Nephron progenitor cell (in vitro differentiated cells): ENCODE measurements at regions not wholly inside any gene's neighbourhood (a gene's known extent, or its start where the extent isn't known, plus 50 kb on each side); places are given as distances from the start of the nearest gene placed in this dataset.

Experiments
- DNase-seq: peaks from one replicate; pipeline ENCODE4 v3.0.0; 2021
- H3K27ac Mint-ChIP-seq: 2 replicates; pipeline ENCODE4 v1.8.0; 2021; ENCODE audit warnings: mild to moderate bottlenecking, moderate library complexity, mixed read lengths
- H3K27me3 Mint-ChIP-seq: 2 replicates; pipeline ENCODE4 v1.8.0; 2021; ENCODE audit warnings: mild to moderate bottlenecking, low read depth, mixed read lengths; ENCODE audit not compliant: poor library complexity
- H3K36me3 Mint-ChIP-seq: 2 replicates; pipeline ENCODE4 v1.8.0; 2021; ENCODE audit warnings: low read depth, mixed read lengths
- H3K4me1 Mint-ChIP-seq: 2 replicates; pipeline ENCODE4 v1.8.0; 2021; ENCODE audit warnings: mixed read lengths
- H3K4me3 Mint-ChIP-seq: 2 replicates; pipeline ENCODE4 v1.8.0; 2021; ENCODE audit warnings: mild to moderate bottlenecking, moderate library complexity, mixed read lengths
- H3K9me3 Mint-ChIP-seq: 2 replicates; pipeline ENCODE4 v1.8.0; 2021; ENCODE audit warnings: mild to moderate bottlenecking, moderate library complexity, mixed read lengths
- TF ChIP-seq, protein P1 (sequence below): fragments of 200-600 bp; sonication (generic); IDR thresholded peaks from 2 replicates; pipeline ENCODE4 v1.5.0; 2021; ENCODE audit warnings: antibody characterized with exemption

DNA sequence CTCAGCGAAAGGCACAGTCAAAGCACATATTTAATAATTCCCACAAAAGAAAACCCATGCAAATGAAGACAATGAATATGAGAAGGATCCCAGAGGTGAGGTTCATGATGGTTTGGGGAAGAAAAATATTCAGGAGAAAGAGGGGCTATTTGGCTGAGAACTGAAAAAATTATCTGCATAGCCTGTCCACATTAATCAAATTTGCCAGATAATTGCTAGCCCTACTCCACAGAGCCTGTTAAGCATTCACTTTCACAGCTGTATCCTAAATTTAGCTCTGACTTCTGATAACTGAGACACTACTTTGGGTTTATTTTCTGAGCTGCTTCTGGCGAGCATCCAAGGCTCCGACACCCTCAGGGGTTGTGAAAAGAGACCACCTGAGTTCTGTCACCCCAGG is 176.2 kb downstream of the HERPUD2 start:
- Mint-ChIP-seq H3K27me3 (peaks cover 60% of the 10 kb centered on the region), H3K9me3 (no peaks in the 10 kb centered on the region), H3K4me3 (no peak overlapping the region), H3K4me1 (no peaks in the 10 kb centered on the region), H3K27ac (no peak overlapping the region), H3K36me3 (no peaks in the 10 kb centered on the region)
- TF ChIP-seq, protein P1, sequence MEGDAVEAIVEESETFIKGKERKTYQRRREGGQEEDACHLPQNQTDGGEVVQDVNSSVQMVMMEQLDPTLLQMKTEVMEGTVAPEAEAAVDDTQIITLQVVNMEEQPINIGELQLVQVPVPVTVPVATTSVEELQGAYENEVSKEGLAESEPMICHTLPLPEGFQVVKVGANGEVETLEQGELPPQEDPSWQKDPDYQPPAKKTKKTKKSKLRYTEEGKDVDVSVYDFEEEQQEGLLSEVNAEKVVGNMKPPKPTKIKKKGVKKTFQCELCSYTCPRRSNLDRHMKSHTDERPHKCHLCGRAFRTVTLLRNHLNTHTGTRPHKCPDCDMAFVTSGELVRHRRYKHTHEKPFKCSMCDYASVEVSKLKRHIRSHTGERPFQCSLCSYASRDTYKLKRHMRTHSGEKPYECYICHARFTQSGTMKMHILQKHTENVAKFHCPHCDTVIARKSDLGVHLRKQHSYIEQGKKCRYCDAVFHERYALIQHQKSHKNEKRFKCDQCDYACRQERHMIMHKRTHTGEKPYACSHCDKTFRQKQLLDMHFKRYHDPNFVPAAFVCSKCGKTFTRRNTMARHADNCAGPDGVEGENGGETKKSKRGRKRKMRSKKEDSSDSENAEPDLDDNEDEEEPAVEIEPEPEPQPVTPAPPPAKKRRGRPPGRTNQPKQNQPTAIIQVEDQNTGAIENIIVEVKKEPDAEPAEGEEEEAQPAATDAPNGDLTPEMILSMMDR = no peak
- DNase-seq = no peak

- Mint-ChIP-seq H3K27me3 (peaks cover 49% of the 10 kb centered on the region), H3K4me1 (no peaks in the 10 kb centered on the region), H3K4me3 (no peak overlapping the region)
These were observed 178.4 kb downstream of the HERPUD2 start for GRCh38 chr7:35516498-35516897.

GRCh38 chr7:35513828-35514227 is 181.1 kb downstream of the HERPUD2 start:
- no peaks in the 10 kb centered on the region for H3K4me1 Mint-ChIP-seq
- no peak overlapping the region for H3K27ac Mint-ChIP-seq
- peaks cover 43% of the 10 kb centered on the region for H3K27me3 Mint-ChIP-seq
- H3K36me3 Mint-ChIP-seq = no peaks in the 10 kb centered on the region
- H3K4me3 Mint-ChIP-seq = no peak overlapping the region
- no peak for DNase-seq
- TF ChIP-seq, protein P1 = no peak
- no peaks in the 10 kb centered on the region for H3K9me3 Mint-ChIP-seq

More at GRCh38 chr7:35516498-35516897, 178.4 kb downstream of the HERPUD2 start:
- H3K9me3 Mint-ChIP-seq = no peaks in the 10 kb centered on the region
- no peak for DNase-seq
- H3K27ac Mint-ChIP-seq = no peak overlapping the region
- H3K36me3 Mint-ChIP-seq = no peaks in the 10 kb centered on the region
- TF ChIP-seq, protein P1 = no peak

GRCh38 chr7:35513195-35513594 is 181.7 kb downstream of the HERPUD2 start:
- no peak overlapping the region for H3K4me3 Mint-ChIP-seq
- no peaks in the 10 kb centered on the region for H3K9me3 Mint-ChIP-seq
- TF ChIP-seq, protein P1 = no peak
- no peaks in the 10 kb centered on the region for H3K36me3 Mint-ChIP-seq
- H3K27ac Mint-ChIP-seq = no peak overlapping the region
- no peaks in the 10 kb centered on the region for H3K4me1 Mint-ChIP-seq
- no peak for DNase-seq
- H3K27me3 Mint-ChIP-seq = peaks cover 36% of the 10 kb centered on the region

DNA sequence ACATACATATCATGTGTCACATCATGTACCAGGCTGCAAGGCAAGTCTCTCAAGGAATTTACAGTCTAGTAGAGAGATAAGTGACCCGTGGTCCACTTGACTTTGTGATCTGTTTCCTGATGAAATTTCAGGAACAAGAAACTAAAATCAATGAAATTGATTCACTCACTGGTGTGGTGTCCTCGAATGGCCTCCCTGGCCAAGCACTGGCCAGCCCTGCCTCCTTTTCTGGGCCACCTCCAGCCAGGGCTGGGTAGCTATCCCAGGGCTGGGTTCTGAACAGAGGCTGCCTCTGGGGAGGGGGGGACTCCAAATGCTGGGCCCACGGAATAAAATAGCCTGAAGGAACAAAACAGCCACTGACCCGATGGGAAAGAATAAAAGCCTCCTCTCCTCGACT is 182.2 kb downstream of the HERPUD2 start:
- Mint-ChIP-seq H3K4me3 (no peak overlapping the region), H3K27ac (no peak overlapping the region), H3K9me3 (no peaks in the 10 kb centered on the region), H3K36me3 (no peaks in the 10 kb centered on the region), H3K4me1 (no peaks in the 10 kb centered on the region), H3K27me3 (peaks cover 33% of the 10 kb centered on the region)
- TF ChIP-seq, protein P1 = no peak
- DNase-seq = no peak

GRCh38 chr7:35508623-35509400 is 186.1 kb downstream of the HERPUD2 start:
- Mint-ChIP-seq H3K4me1 (no peaks in the 10 kb centered on the region), H3K9me3 (no peaks in the 10 kb centered on the region)
- no peak for DNase-seq

More at GRCh38 chr7:35508623-35509400, 186.1 kb downstream of the HERPUD2 start:
- TF ChIP-seq, protein P1 = no peak
- H3K27me3 Mint-ChIP-seq = peaks cover 33% of the 10 kb centered on the region
- H3K27ac Mint-ChIP-seq = no peak overlapping the region
- H3K36me3 Mint-ChIP-seq = no peaks in the 10 kb centered on the region
- H3K4me3 Mint-ChIP-seq = no peak overlapping the region
